Kidney epithelial cell (primary cell): ENCODE measurements at regions not wholly inside any gene's neighbourhood (a gene's known extent, or its start where the extent isn't known, plus 50 kb on each side); places are given as distances from the start of the nearest gene placed in this dataset.

Experiments used
- DNase-seq: peaks from one replicate; pipeline ENCODE4 v3.0.0-alpha.2; 2010; ENCODE audit warnings: low read depth
- H3K27me3 ChIP-seq: 2 replicates; pipeline ENCODE4 v1.6.0; 2011; ENCODE audit warnings: low read length; ENCODE audit not compliant: control insufficient read depth, insufficient read depth
- H3K36me3 ChIP-seq: 2 replicates; pipeline ENCODE4 v1.5.1; 2011; ENCODE audit warnings: low read length; ENCODE audit not compliant: control insufficient read depth, insufficient read depth
- H3K4me3 ChIP-seq: 2 replicates; pipeline ENCODE4 v1.5.1; 2011; ENCODE audit warnings: low read depth, mild to moderate bottlenecking, control low read depth, low read length
- TF ChIP-seq, protein P1 (sequence below): IDR thresholded peaks from 2 replicates; pipeline ENCODE4 v1.5.1; 2011; ENCODE audit warnings: mild to moderate bottlenecking, moderate library complexity, low read length, control low read depth, inconsistent platforms; ENCODE audit not compliant: insufficient read depth, poor library complexity, severe bottlenecking

DNA sequence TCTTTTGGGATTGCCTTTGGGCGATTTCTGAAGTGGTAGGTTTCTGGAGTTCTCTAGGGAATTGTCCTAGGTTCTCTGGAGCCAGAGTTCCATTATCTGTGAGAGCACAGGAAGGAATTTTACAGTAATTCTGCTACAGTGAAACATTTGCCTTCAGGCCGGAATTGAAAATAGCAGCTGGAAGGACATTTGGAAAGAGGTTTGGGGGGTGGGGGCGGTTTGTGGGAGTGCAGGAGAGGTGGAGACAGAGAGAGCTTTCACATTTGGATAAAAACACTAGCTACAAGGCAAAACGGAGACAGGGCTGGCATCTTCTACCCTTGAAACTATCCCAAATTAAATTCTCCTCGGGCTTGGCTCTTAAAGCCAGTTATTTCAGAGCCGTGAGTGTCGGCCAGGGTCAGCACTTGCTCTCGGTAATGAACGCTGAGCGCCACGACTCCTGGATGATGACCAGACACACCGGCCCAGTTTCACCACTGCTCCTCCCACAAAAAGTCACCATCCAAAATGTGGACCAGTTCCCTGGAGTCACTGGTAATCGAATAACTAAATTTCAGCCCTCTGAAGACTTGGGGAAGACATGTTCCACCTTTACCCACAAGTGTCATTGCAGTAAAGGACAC lies 67.7 kb upstream of the TANC2 start:
- no peaks in the 10 kb centered on the region for H3K36me3 ChIP-seq
- TF ChIP-seq, protein P1, sequence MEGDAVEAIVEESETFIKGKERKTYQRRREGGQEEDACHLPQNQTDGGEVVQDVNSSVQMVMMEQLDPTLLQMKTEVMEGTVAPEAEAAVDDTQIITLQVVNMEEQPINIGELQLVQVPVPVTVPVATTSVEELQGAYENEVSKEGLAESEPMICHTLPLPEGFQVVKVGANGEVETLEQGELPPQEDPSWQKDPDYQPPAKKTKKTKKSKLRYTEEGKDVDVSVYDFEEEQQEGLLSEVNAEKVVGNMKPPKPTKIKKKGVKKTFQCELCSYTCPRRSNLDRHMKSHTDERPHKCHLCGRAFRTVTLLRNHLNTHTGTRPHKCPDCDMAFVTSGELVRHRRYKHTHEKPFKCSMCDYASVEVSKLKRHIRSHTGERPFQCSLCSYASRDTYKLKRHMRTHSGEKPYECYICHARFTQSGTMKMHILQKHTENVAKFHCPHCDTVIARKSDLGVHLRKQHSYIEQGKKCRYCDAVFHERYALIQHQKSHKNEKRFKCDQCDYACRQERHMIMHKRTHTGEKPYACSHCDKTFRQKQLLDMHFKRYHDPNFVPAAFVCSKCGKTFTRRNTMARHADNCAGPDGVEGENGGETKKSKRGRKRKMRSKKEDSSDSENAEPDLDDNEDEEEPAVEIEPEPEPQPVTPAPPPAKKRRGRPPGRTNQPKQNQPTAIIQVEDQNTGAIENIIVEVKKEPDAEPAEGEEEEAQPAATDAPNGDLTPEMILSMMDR = no peak
- DNase-seq = no peak
- H3K27me3 ChIP-seq = no peaks in the 10 kb centered on the region
- no peak overlapping the region for H3K4me3 ChIP-seq

DNA sequence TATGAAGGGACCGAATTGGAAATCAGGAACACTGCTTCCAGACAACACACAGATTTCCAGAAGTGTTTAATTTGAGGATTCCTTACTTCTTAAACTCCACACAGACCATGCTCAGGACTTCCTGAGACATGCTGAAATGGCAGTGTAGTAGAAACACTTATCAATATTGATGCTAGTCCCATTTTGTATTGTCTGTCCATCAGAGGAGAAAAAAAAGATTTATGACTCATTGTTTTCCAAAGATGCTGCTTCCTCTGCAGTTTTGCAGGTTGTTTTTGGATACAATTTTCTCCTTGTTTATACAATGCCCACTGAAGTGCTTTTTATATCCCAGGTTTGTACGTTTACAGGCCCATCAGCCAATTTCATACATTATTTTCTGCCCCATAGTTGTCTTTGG lies 68.3 kb upstream of the TANC2 start:
- TF ChIP-seq, protein P1 = no peak
- Histone ChIP-seq H3K36me3 (no peaks in the 10 kb centered on the region), H3K4me3 (no peak overlapping the region), H3K27me3 (no peaks in the 10 kb centered on the region)
- DNase-seq = no peak

DNA sequence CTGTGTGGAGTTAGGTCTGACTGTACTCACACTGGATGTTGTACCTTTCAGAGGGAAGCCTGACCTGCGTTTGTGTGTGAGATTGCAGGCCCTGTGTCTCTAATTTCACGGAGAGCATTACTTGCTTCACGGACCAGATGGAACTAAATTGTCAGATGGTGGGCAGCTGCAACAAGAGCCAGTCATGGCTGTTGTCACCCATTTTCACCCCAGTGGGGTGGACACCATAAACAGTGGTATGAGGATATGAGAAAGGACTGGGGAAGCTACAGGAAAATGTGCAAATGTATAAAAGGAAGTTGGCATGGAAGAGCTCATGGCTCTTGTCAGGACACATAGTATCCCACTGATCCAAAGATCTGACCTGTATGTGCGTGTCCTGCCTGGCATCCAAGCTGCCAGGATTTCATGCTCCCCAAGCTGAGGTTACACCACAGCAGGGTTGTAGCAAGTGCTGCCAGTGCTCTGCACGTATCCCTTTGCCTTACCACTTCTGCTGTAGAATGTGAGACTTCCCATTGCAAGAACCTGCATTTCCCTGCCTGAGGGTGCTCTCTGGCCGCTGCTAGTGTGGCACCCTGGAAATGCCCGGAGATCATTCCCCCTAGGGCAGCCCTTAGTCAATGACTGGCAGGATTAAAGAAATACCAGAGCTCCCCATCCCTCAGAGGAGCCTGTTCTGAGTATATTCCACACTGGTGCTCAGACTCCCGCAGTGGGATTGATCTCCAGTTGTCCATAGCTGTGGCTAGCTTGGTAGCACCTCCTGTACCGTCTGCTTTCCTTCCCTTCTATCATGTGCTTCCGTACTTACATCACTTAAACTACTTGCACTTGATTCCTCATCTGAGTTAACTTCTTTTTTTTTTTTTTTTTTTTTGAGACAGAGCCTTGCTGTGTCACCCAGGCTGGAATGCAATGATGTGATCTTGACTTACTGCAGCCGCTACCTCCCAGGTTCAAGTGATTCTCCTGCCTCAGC lies 70.4 kb upstream of the TANC2 start:
- TF ChIP-seq, protein P1 = no peak
- no peaks in the 10 kb centered on the region for H3K27me3 ChIP-seq
- no peaks in the 10 kb centered on the region for H3K36me3 ChIP-seq
- DNase-seq = peak; percentile 82
- H3K4me3 ChIP-seq = no peak overlapping the region

DNA sequence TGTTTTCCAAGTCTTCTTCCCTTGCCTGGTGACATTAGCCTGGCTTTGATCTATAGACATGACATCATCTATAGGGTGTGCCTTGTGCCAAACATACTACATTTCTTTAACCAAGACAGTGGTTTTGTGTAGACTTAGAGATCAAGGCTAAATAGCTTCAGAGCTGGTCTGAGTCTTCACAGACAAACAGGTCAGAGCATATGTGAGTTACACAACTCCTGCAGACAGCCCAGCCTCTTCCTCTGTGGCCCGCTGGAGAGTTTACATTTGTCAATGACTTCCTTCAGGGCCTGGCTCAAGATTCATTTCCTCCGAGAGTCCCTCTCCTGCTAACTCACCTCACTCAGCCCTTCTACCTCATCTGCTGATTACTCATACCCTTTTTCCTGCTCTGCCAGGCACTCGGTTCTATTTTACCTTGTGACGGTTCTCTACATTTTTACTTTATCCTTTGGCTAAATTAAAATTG lies 73.1 kb upstream of the TANC2 start:
- Histone ChIP-seq H3K4me3 (no peak overlapping the region), H3K27me3 (no peaks in the 10 kb centered on the region), H3K36me3 (no peaks in the 10 kb centered on the region)
- TF ChIP-seq, protein P1 = no peak
- peak; percentile 83 for DNase-seq

DNA sequence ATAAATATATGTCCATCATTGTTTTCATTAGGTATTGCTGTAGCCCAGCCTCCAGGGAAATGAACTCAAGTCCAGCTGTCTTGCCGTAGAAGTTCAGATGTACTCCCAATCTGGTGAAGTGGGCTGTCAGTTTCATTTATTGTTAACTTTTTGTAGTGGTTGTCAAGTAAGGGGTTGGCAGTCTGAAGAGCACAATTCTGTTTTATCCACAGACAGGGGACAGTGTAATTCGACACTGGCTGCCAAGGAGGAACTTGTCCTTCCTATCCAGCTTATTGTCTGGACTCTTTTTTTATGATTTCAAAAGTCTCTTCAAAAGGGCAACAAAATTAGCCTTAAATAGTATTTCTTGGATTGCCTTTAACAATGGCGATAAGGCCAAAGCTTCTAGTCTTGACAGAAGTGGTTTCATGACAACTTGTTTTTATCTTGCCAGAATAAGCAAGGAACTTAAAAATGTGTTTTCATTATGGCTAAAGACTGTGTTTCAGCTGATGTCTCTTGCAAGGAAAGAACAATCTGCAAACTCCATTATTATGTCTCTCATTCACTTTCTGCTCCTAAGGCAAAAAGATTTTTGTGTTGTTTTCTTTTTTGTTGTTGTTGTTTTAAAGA lies 73.9 kb upstream of the TANC2 start:
- no peak overlapping the region for H3K4me3 ChIP-seq
- TF ChIP-seq, protein P1 = no peak
- no peaks in the 10 kb centered on the region for H3K27me3 ChIP-seq
- no peaks in the 10 kb centered on the region for H3K36me3 ChIP-seq
- no peak for DNase-seq
